ENCODE measurements at regions not wholly inside any gene's neighbourhood (a gene's known extent, or its start where the extent isn't known, plus 50 kb on each side); places are given as distances from the start of the nearest gene placed in this dataset.

GRCh38 chr6:1037430-1038202 is 274.3 kb upstream of the FOXQ1 start:
- no peak for DNase-seq (ENCODE audit: low read depth in 2 of 2)
- no peak for TF ChIP-seq CTCF (IDR thresholded peaks at IDR 0.05; ENCODE audit: low read depth, low read length)
- no peak overlapping the region for H3K4me3 ChIP-seq (replicated peaks in 1 of 2; ENCODE audit: low read depth in 2 of 2, low read length in 2 of 2)

- no peak overlapping the region for H3K4me3 ChIP-seq (replicated peaks in 1 of 2; ENCODE audit: low read depth in 2 of 2, low read length in 2 of 2)
- no peak for TF ChIP-seq CTCF (IDR thresholded peaks at IDR 0.05; ENCODE audit: low read depth, low read length)
- DNase-seq (ENCODE audit: low read depth in 2 of 2) = no peak
Observed at GRCh38 chr6:1035401-1035800, 276.5 kb upstream of the FOXQ1 start.

GRCh38 chr6:1031720-1032119 is 280.2 kb upstream of the FOXQ1 start:
- no peak for DNase-seq (ENCODE audit: low read depth in 2 of 2)
- no peak overlapping the region for H3K4me3 ChIP-seq (replicated peaks in 1 of 2; ENCODE audit: low read depth in 2 of 2, low read length in 2 of 2)
- no peak for TF ChIP-seq CTCF (IDR thresholded peaks at IDR 0.05; ENCODE audit: low read depth, low read length)

GRCh38 chr6:1029141-1029540 is 282.8 kb upstream of the FOXQ1 start:
- DNase-seq (ENCODE audit: low read depth in 2 of 2) = no peak
- TF ChIP-seq CTCF (IDR thresholded peaks at IDR 0.05; ENCODE audit: low read depth, low read length) = no peak
- no peak overlapping the region for H3K4me3 ChIP-seq (replicated peaks in 1 of 2; ENCODE audit: low read depth in 2 of 2, low read length in 2 of 2)

GRCh38 chr6:1028723-1029122 is 283.2 kb upstream of the FOXQ1 start:
- no peak for DNase-seq (ENCODE audit: low read depth in 2 of 2)
- TF ChIP-seq CTCF (IDR thresholded peaks at IDR 0.05; ENCODE audit: low read depth, low read length) = no peak

GRCh38 chr6:1027795-1028569 is 283.9 kb upstream of the FOXQ1 start:
- H3K4me3 ChIP-seq (replicated peaks in 1 of 2; ENCODE audit: low read depth in 2 of 2, low read length in 2 of 2) = no peak overlapping the region
- no peak for DNase-seq (ENCODE audit: low read depth in 2 of 2)
- TF ChIP-seq CTCF (IDR thresholded peaks at IDR 0.05; ENCODE audit: low read depth, low read length) = no peak

More at GRCh38 chr6:1028723-1029122, 283.2 kb upstream of the FOXQ1 start:
- no peak overlapping the region for H3K4me3 ChIP-seq (replicated peaks in 1 of 2; ENCODE audit: low read depth in 2 of 2, low read length in 2 of 2)
